HEK293T (cell line): ENCODE measurements at regions not wholly inside any gene's neighbourhood (a gene's known extent, or its start where the extent isn't known, plus 50 kb on each side); places are given as distances from the start of the nearest gene placed in this dataset.

Experiments
- BHLHE40 ChIP-seq: fragments of 450-650 bp; IDR thresholded peaks from 2 replicates; pipeline ENCODE4 v1.6.1; 2016; ENCODE audit warnings: mild to moderate bottlenecking, moderate library complexity, borderline replicate concordance
- CTBP1 ChIP-seq: fragments of 450-650 bp; IDR thresholded peaks from 2 replicates; pipeline ENCODE4 v1.6.1; 2016; ENCODE audit warnings: borderline replicate concordance
- FOXA1 ChIP-seq: fragments of 450-650 bp; IDR thresholded peaks from 2 replicates; pipeline ENCODE4 v1.6.1; 2016; ENCODE audit warnings: mild to moderate bottlenecking
- FOXK2 ChIP-seq: fragments of 450-650 bp; IDR thresholded peaks from 2 replicates; pipeline ENCODE4 v1.6.1; 2016; ENCODE audit warnings: mild to moderate bottlenecking
- FOXM1 ChIP-seq: fragments of 450-650 bp; IDR thresholded peaks from 2 replicates; pipeline ENCODE4 v1.6.1; 2017; ENCODE audit warnings: mild to moderate bottlenecking, borderline replicate concordance
- HDGF ChIP-seq: fragments of 450-650 bp; IDR thresholded peaks from 2 replicates; pipeline ENCODE4 v1.6.1; 2017; ENCODE audit warnings: antibody characterized with exemption, borderline replicate concordance
- L3MBTL2 ChIP-seq: fragments of 450-650 bp; conservative IDR thresholded peaks from 2 replicates; pipeline ENCODE4 v1.6.1; 2016; ENCODE audit warnings: mild to moderate bottlenecking
- LEF1 ChIP-seq: fragments of 450-650 bp; IDR thresholded peaks from 2 replicates; pipeline ENCODE4 v1.6.1; 2017; ENCODE audit warnings: mild to moderate bottlenecking, borderline replicate concordance
- NFRKB ChIP-seq: fragments of 450-650 bp; IDR thresholded peaks from 2 replicates; pipeline ENCODE4 v1.6.1; 2016; ENCODE audit warnings: mild to moderate bottlenecking, moderate library complexity
- PKNOX1 ChIP-seq: fragments of 450-650 bp; IDR thresholded peaks from 2 replicates; pipeline ENCODE4 v1.6.1; 2016
- SP1 ChIP-seq: fragments of 450-650 bp; IDR thresholded peaks from 2 replicates; pipeline ENCODE4 v1.6.1; 2017
- SUZ12 ChIP-seq: fragments of 450-650 bp; IDR thresholded peaks from 2 replicates; pipeline ENCODE4 v1.6.1; 2016; ENCODE audit warnings: mild to moderate bottlenecking
- TARDBP ChIP-seq: fragments of 450-650 bp; IDR thresholded peaks from 2 replicates; pipeline ENCODE4 v1.6.1; 2016
- ZNF384 ChIP-seq: fragments of 450-650 bp; IDR thresholded peaks from 2 replicates; pipeline ENCODE4 v1.6.1; 2016

- TF ChIP-seq SP1, result no peak
- TF ChIP-seq TARDBP, result no peak
- TF ChIP-seq FOXK2, result no peak
- no peak for TF ChIP-seq CTBP1
- TF ChIP-seq SUZ12, result no peak
- TF ChIP-seq NFRKB, result no peak
- no peak for TF ChIP-seq ZNF384
- TF ChIP-seq BHLHE40, result no peak
- no peak for TF ChIP-seq HDGF
- no peak for TF ChIP-seq FOXM1
- no peak for TF ChIP-seq FOXA1
- TF ChIP-seq L3MBTL2, result no peak
- no peak for TF ChIP-seq LEF1
- no peak for TF ChIP-seq PKNOX1
These were observed 1672.7 kb upstream of the TMEFF2 start for GRCh38 chr2:193867454-193867853.
